GM23338 (cell line): ENCODE measurements at regions not wholly inside any gene's neighbourhood (a gene's known extent, or its start where the extent isn't known, plus 50 kb on each side); places are given as distances from the start of the nearest gene placed in this dataset.

Source experiments
- ATAC-seq: fragments of 200-7000 bp; cut with Tn5 transposase; 3 replicates; pipeline ENCODE4 v1.9.1; 2020
- DNase-seq: peaks from one replicate; pipeline ENCODE4 v3.0.0-alpha.2; 2015; ENCODE audit warnings: low spot score
- H2AFZ ChIP-seq: fragments of 200-600 bp; sonication (generic); 2 replicates; pipeline ENCODE4 v1.8.0; 2016; ENCODE audit warnings: antibody characterized with exemption, mild to moderate bottlenecking, moderate library complexity
- H3F3A ChIP-seq: fragments of 200-600 bp; sonication (generic); replicated peaks from 2 replicates; pipeline ENCODE4 v1.8.0; 2017; ENCODE audit warnings: antibody characterized with exemption, mixed run types, low read depth
- H3K27ac ChIP-seq: fragments of 200-600 bp; sonication (generic); 2 replicates; pipeline ENCODE4 v1.6.1; 2016; ENCODE audit warnings: low read depth
- H3K27me3 ChIP-seq: fragments of 200-600 bp; sonication (generic); 2 replicates; pipeline ENCODE4 v1.8.0; 2016; ENCODE audit warnings: mild to moderate bottlenecking, mixed run types, moderate library complexity; ENCODE audit not compliant: insufficient read depth
- H3K36me3 ChIP-seq: fragments of 200-600 bp; sonication (generic); 2 replicates; pipeline ENCODE4 v1.8.0; 2016; ENCODE audit warnings: mild to moderate bottlenecking; ENCODE audit not compliant: insufficient read depth
- H3K4me1 ChIP-seq: fragments of 200-600 bp; sonication (generic); 2 replicates; pipeline ENCODE4 v1.8.0; 2016; ENCODE audit warnings: mild to moderate bottlenecking, moderate library complexity; ENCODE audit not compliant: insufficient read depth
- H3K4me2 ChIP-seq: fragments of 200-600 bp; sonication (generic); 2 replicates; pipeline ENCODE4 v1.7.1; 2017; ENCODE audit warnings: mixed run types
- H3K4me3 ChIP-seq: fragments of 200-600 bp; sonication (generic); 2 replicates; pipeline ENCODE4 v1.6.1; 2016; ENCODE audit warnings: mixed run types
- H3K79me2 ChIP-seq: fragments of 200-600 bp; sonication (generic); replicated peaks from 2 replicates; pipeline ENCODE4 v1.8.0; 2017; ENCODE audit warnings: mild to moderate bottlenecking; ENCODE audit not compliant: insufficient read depth
- H3K9me2 ChIP-seq: fragments of 200-600 bp; sonication (generic); 2 replicates; pipeline ENCODE4 v1.8.0; 2017; ENCODE audit not compliant: insufficient read depth
- H4K20me1 ChIP-seq: fragments of 200-600 bp; sonication (generic); replicated peaks from 2 replicates; pipeline ENCODE4 v1.8.0; 2017; ENCODE audit warnings: mild to moderate bottlenecking; ENCODE audit not compliant: insufficient read depth
- H3K27ac Mint-ChIP-seq: 2 replicates; pipeline ENCODE4 v1.8.0; 2020; ENCODE audit warnings: inconsistent platforms, mild to moderate bottlenecking, moderate library complexity, mixed read lengths
- H3K27me3 Mint-ChIP-seq: 3 replicates; pipeline ENCODE4 v1.8.0; 2022; ENCODE audit warnings: low read depth, mild to moderate bottlenecking, moderate library complexity, mixed read lengths, inconsistent platforms; ENCODE audit not compliant: insufficient read depth, poor library complexity
- H3K36me3 Mint-ChIP-seq: 3 replicates; pipeline ENCODE4 v1.8.0; 2021; ENCODE audit warnings: low read depth, mild to moderate bottlenecking, inconsistent platforms, moderate library complexity, mixed read lengths
- H3K4me1 Mint-ChIP-seq: 3 replicates; pipeline ENCODE4 v1.8.0; 2020; ENCODE audit warnings: mild to moderate bottlenecking, inconsistent platforms, mixed read lengths
- H3K4me3 Mint-ChIP-seq: 3 replicates; pipeline ENCODE4 v1.8.0; 2021; ENCODE audit warnings: moderate library complexity, mild to moderate bottlenecking, inconsistent platforms, mixed read lengths
- H3K9me3 Mint-ChIP-seq: 3 replicates; pipeline ENCODE4 v1.8.0; 2020; ENCODE audit warnings: moderate library complexity, mild to moderate bottlenecking, inconsistent platforms, mixed read lengths
- CREB1 ChIP-seq: fragments of 250-450 bp; sonication (Bioruptor Pico); IDR thresholded peaks from 2 replicates; pipeline ENCODE4 v1.5.0; 2020; ENCODE audit warnings: low read depth, mild to moderate bottlenecking, moderate library complexity
- EZH2 ChIP-seq: fragments of 200-600 bp; sonication (generic); IDR thresholded peaks from one replicate; pipeline ENCODE4 v1.8.0; 2017; ENCODE audit warnings: antibody characterized with exemption, mild to moderate bottlenecking, low read depth; ENCODE audit not compliant: unreplicated experiment
- EZH2phosphoT487 ChIP-seq: fragments of 200-600 bp; sonication (generic); IDR thresholded peaks from one replicate; pipeline ENCODE4 v1.8.1; 2018; ENCODE audit warnings: antibody characterized with exemption; ENCODE audit not compliant: unreplicated experiment
- JUNB ChIP-seq: IDR thresholded peaks from one replicate; pipeline ENCODE4 v1.6.1; 2016; ENCODE audit warnings: antibody characterized with exemption; ENCODE audit not compliant: unreplicated experiment
- NANOG ChIP-seq: IDR thresholded peaks from 2 replicates; pipeline ENCODE4 v1.6.1; 2016; ENCODE audit warnings: antibody characterized with exemption, borderline replicate concordance
- POLR2AphosphoS5 ChIP-seq: IDR thresholded peaks from 2 replicates; pipeline ENCODE4 v1.6.1; 2016; ENCODE audit warnings: antibody characterized with exemption, low read depth
- STAT1 ChIP-seq: IDR thresholded peaks from one replicate; pipeline ENCODE4 v1.6.1; 2016; ENCODE audit warnings: antibody characterized with exemption; ENCODE audit not compliant: unreplicated experiment
- ZNF114 ChIP-seq: fragments of 250-450 bp; sonication (Bioruptor Pico); IDR thresholded peaks from 2 replicates; pipeline ENCODE4 v1.5.0; 2020; ENCODE audit warnings: mild to moderate bottlenecking, moderate library complexity
- TF ChIP-seq, protein P1 (sequence below): IDR thresholded peaks from one replicate; pipeline ENCODE4 v1.6.1; 2018; ENCODE audit warnings: antibody characterized with exemption; ENCODE audit not compliant: unreplicated experiment
- TF ChIP-seq, protein P2 (sequence below), 2 experiments: fragments of 200-600 bp in 1 of 2; sonication (generic) in 1 of 2; conservative IDR thresholded peaks; 2 replicates each; pipeline versions ENCODE4 v1.5.1 to v1.6.1; 2016 to 2017; ENCODE audit warnings: antibody characterized with exemption in 2 of 2, low read depth in 2 of 2, mild to moderate bottlenecking in 2 of 2, moderate library complexity in 1 of 2
- TF ChIP-seq, protein P3 (sequence below): IDR thresholded peaks from 2 replicates; pipeline ENCODE4 v1.6.1; 2016; ENCODE audit warnings: antibody characterized with exemption

DNA sequence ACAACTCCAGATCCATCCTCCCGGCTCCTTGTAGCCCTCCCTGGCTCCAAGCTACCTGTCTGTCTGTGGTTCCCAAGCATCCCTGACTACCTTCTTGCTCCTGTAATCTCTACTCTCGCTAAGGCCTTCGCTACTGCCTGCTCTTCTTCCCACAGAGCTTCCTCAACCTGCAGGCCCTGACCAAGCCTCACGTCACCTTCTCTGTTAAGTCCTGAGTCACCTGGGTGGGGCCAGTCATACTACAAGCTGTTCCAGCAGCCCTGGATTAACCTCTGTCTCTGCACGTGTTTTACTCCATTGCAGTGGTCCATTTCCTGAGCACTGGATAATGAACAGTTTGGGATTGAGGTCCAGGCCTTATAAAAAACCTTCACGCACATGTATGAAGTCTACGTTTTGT lies 770.7 kb downstream of the BCL11B start (continued):
- TF ChIP-seq EZH2phosphoT487 (no peak), EZH2 (no peak), POLR2AphosphoS5 (no peak), JUNB (no peak)
- TF ChIP-seq, protein P1, sequence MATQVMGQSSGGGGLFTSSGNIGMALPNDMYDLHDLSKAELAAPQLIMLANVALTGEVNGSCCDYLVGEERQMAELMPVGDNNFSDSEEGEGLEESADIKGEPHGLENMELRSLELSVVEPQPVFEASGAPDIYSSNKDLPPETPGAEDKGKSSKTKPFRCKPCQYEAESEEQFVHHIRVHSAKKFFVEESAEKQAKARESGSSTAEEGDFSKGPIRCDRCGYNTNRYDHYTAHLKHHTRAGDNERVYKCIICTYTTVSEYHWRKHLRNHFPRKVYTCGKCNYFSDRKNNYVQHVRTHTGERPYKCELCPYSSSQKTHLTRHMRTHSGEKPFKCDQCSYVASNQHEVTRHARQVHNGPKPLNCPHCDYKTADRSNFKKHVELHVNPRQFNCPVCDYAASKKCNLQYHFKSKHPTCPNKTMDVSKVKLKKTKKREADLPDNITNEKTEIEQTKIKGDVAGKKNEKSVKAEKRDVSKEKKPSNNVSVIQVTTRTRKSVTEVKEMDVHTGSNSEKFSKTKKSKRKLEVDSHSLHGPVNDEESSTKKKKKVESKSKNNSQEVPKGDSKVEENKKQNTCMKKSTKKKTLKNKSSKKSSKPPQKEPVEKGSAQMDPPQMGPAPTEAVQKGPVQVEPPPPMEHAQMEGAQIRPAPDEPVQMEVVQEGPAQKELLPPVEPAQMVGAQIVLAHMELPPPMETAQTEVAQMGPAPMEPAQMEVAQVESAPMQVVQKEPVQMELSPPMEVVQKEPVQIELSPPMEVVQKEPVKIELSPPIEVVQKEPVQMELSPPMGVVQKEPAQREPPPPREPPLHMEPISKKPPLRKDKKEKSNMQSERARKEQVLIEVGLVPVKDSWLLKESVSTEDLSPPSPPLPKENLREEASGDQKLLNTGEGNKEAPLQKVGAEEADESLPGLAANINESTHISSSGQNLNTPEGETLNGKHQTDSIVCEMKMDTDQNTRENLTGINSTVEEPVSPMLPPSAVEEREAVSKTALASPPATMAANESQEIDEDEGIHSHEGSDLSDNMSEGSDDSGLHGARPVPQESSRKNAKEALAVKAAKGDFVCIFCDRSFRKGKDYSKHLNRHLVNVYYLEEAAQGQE = no peak

DNA sequence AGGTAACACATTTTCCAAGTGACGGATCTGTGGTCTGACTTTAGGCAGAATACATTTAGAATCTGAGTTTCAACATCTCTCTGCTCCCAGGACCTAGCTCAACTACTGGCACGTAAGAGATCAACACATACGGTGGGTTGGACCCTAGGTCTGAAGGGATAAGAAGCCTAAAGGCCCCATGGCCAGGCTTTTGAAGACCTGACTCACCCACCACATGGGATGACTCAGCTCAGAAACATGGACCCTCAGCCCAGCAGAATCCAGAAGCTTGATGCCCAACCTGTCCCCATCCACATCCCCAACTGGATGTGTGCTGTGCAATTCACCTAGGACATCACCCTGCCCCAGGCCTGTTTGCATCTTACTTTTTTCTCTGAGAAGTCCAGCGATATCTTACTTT lies 770.2 kb downstream of the BCL11B start:
- no peak for ATAC-seq
- Mint-ChIP-seq H3K27ac (no peak overlapping the region), H3K4me3 (no peak overlapping the region), H3K9me3 (no peaks in the 10 kb centered on the region), H3K4me1 (no peaks in the 10 kb centered on the region), H3K27me3 (peaks cover 3% of the 10 kb centered on the region), H3K36me3 (no peaks in the 10 kb centered on the region)
- Histone ChIP-seq H3F3A (no peaks in the 10 kb centered on the region), H3K9me2 (0 out of 2 replicates have a peak, but pooled peaks cover 10% of the 10 kb centered on the region), H4K20me1 (no peaks in the 10 kb centered on the region), H3K27me3 (no peaks in the 10 kb centered on the region), H3K79me2 (no peaks in the 10 kb centered on the region), H2AFZ (no peak overlapping the region), H3K36me3 (no peaks in the 10 kb centered on the region), H3K4me2 (no peak overlapping the region), H3K4me1 (0 out of 2 replicates have a peak, but pooled peaks cover 4% of the 10 kb centered on the region), H3K27ac (no peak overlapping the region), H3K4me3 (no peak overlapping the region)
- DNase-seq = no peak
- no peak for TF ChIP-seq CREB1 (CRISPR knock-in tag)
- no peak for TF ChIP-seq STAT1
- TF ChIP-seq, protein P1 = no peak
- TF ChIP-seq, protein P2, sequence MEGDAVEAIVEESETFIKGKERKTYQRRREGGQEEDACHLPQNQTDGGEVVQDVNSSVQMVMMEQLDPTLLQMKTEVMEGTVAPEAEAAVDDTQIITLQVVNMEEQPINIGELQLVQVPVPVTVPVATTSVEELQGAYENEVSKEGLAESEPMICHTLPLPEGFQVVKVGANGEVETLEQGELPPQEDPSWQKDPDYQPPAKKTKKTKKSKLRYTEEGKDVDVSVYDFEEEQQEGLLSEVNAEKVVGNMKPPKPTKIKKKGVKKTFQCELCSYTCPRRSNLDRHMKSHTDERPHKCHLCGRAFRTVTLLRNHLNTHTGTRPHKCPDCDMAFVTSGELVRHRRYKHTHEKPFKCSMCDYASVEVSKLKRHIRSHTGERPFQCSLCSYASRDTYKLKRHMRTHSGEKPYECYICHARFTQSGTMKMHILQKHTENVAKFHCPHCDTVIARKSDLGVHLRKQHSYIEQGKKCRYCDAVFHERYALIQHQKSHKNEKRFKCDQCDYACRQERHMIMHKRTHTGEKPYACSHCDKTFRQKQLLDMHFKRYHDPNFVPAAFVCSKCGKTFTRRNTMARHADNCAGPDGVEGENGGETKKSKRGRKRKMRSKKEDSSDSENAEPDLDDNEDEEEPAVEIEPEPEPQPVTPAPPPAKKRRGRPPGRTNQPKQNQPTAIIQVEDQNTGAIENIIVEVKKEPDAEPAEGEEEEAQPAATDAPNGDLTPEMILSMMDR (conservative IDR thresholded peaks at IDR 0.05; ENCODE audit: low read depth in 2 of 2) = no peak
- TF ChIP-seq ZNF114 = no peak
- no peak for TF ChIP-seq EZH2
- TF ChIP-seq JUNB = no peak
- TF ChIP-seq, protein P3, sequence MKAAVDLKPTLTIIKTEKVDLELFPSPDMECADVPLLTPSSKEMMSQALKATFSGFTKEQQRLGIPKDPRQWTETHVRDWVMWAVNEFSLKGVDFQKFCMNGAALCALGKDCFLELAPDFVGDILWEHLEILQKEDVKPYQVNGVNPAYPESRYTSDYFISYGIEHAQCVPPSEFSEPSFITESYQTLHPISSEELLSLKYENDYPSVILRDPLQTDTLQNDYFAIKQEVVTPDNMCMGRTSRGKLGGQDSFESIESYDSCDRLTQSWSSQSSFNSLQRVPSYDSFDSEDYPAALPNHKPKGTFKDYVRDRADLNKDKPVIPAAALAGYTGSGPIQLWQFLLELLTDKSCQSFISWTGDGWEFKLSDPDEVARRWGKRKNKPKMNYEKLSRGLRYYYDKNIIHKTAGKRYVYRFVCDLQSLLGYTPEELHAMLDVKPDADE = no peak
- TF ChIP-seq NANOG = no peak
- no peak for TF ChIP-seq EZH2phosphoT487
- no peak for TF ChIP-seq POLR2AphosphoS5
